ENCODE measurements at regions not wholly inside any gene's neighbourhood (a gene's known extent, or its start where the extent isn't known, plus 50 kb on each side); places are given as distances from the start of the nearest gene placed in this dataset.

GRCh38 chr9:135348076-135348787 is 131.3 kb upstream of the PPP1R26 start:
- Histone ChIP-seq H3K4me1 (no peaks in the 10 kb centered on the region), H3K9me3 (no peaks in the 10 kb centered on the region), H3K27ac (no peak overlapping the region), H3K27me3 (peaks cover 30 to 43% (median 39%) of the 10 kb centered on the region in 3 donors), H3K36me3 (no peaks in the 10 kb centered on the region), H3K4me3 (no peak overlapping the region)
- intact Hi-C loops (cut with DNase I; ENCODE audit: low total_unique reads), result no loop called here
- ATAC-seq (no peak), DNase-seq (no peak)
- in situ Hi-C loops (cut with MboI; ENCODE audit: low sequenced_read_pairs in 4 of 4), result loop anchor here in 3 of 4 donors (5.0 to 10.0 kb wide), 2 partner anchors 261 to 263 kb away; partner anchors contain the start of gene OLFM1 (in 3 of the 3)
- no peak for TF ChIP-seq POLR2A (IDR thresholded peaks at IDR 0.05)
- no peak for TF ChIP-seq CTCF (IDR thresholded peaks at IDR 0.05 in 4 of 5, conservative IDR thresholded peaks at IDR 0.05 in 1 of 5)

- Histone ChIP-seq H3K4me1 (no peaks in the 10 kb centered on the region), H3K27ac (no peak overlapping the region), H3K27me3 (peaks cover 30 to 43% (median 35%) of the 10 kb centered on the region in 3 donors), H3K4me3 (no peak overlapping the region), H3K36me3 (no peaks in the 10 kb centered on the region), H3K9me3 (no peaks in the 10 kb centered on the region)
- TF ChIP-seq POLR2A (IDR thresholded peaks at IDR 0.05) (no peak), CTCF (IDR thresholded peaks at IDR 0.05 in 4 of 5, conservative IDR thresholded peaks at IDR 0.05 in 1 of 5) (no peak)
- intact Hi-C loops (cut with DNase I; ENCODE audit: low total_unique reads), result no loop called here
- DNase-seq (no peak), ATAC-seq (no peak)
- in situ Hi-C loops (cut with MboI; ENCODE audit: low sequenced_read_pairs in 4 of 4), result loop anchor here in 3 of 4 donors (5.0 to 10.0 kb wide), 2 partner anchors 261 to 264 kb away; partner anchors contain the start of gene OLFM1 (in 3 of the 3)
Measured at GRCh38 chr9:135348788-135349150, 130.8 kb upstream of the PPP1R26 start.

GRCh38 chr9:135349212-135350002 is 130.2 kb upstream of the PPP1R26 start:
- Histone ChIP-seq H3K27ac (no peak overlapping the region), H3K36me3 (no peaks in the 10 kb centered on the region), H3K9me3 (no peaks in the 10 kb centered on the region), H3K4me3 (no peak overlapping the region), H3K4me1 (no peaks in the 10 kb centered on the region), H3K27me3 (peaks cover 30 to 41% (median 33%) of the 10 kb centered on the region in 3 donors)
- in situ Hi-C loops (cut with MboI; ENCODE audit: low sequenced_read_pairs in 4 of 4), result loop anchor here in 3 of 4 donors (5.0 to 10.0 kb wide), 2 partner anchors 262 to 265 kb away; partner anchors contain the start of gene OLFM1 (in 3 of the 3)
- intact Hi-C loops (cut with DNase I; ENCODE audit: low total_unique reads), result no loop called here
- no peak for DNase-seq
- no peak for ATAC-seq
- TF ChIP-seq POLR2A (IDR thresholded peaks at IDR 0.05) (no peak), CTCF (IDR thresholded peaks at IDR 0.05 in 4 of 5, conservative IDR thresholded peaks at IDR 0.05 in 1 of 5) (no peak)

DNA sequence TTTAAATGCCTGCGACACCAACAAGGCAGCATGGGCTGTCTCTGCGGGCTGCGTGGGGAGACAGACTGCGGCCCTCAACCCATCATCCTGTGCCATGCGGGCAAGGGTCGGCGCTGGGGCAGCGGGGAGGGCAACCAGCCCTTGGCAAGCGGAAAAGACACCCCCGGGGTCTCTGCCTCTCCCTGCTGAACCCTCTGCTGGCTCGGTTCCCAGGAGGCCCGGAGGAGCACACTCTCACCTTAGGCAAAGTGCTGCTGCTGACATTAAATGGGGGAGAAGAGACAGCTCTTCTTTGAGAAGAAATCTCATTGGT is 129.6 kb upstream of the PPP1R26 start:
- Histone ChIP-seq H3K4me3 (no peak overlapping the region), H3K36me3 (no peaks in the 10 kb centered on the region), H3K4me1 (no peaks in the 10 kb centered on the region), H3K27ac (no peak overlapping the region), H3K27me3 (peaks cover 30 to 35% (median 33%) of the 10 kb centered on the region in 3 donors), H3K9me3 (no peaks in the 10 kb centered on the region)
- ATAC-seq, result no peak
- in situ Hi-C loops (cut with MboI; ENCODE audit: low sequenced_read_pairs in 4 of 4), result no loop called here
- TF ChIP-seq POLR2A (IDR thresholded peaks at IDR 0.05), result no peak
- no peak for TF ChIP-seq CTCF (IDR thresholded peaks at IDR 0.05 in 4 of 5, conservative IDR thresholded peaks at IDR 0.05 in 1 of 5)
- intact Hi-C loops (cut with DNase I; ENCODE audit: low total_unique reads), result no loop called here
- no peak for DNase-seq

Data from gastrocnemius medialis (tissue), 4 donors.